H1 (cell line): ENCODE measurements at regions not wholly inside any gene's neighbourhood (a gene's known extent, or its start where the extent isn't known, plus 50 kb on each side); places are given as distances from the start of the nearest gene placed in this dataset.

Experiments
- CTCF ChIA-PET: fragments of 300-600 bp; sonication (Branson Sonifier 250); formaldehyde crosslinking; loops from one replicate; lab custom pipeline; 2021; ENCODE audit not compliant: partially characterized antibody; lab: Charles Lee
- POLR2A ChIA-PET: fragments of 300-600 bp; sonication (Branson Sonifier 250); formaldehyde crosslinking; loops from one replicate; lab custom pipeline; 2021; ENCODE audit warnings: inconsistent platforms; ENCODE audit not compliant: partially characterized antibody; lab: Charles Lee
- DNase-seq, 2 experiments: peaks; one replicate each; pipeline versions ENCODE4 v3.0.0 to v3.0.0-alpha.2; 2010 to 2022; ENCODE audit warnings: low spot score in 2 of 2, low read depth in 1 of 2, mixed read lengths in 1 of 2
- FAIRE-seq: peaks from 2 replicates; lab custom pipeline; 2011; peaks lifted over from hg19 to GRCh38; lab: Jason Lieb, UNC
- H2AFZ ChIP-seq: 2 replicates; pipeline ENCODE4 v1.8.1; 2012; ENCODE audit warnings: low read length, inconsistent platforms
- H2AK5ac ChIP-seq: 2 replicates; pipeline ENCODE4 v1.6.1; 2013; ENCODE audit warnings: low read depth, low read length
- H2BK120ac ChIP-seq: replicated peaks from 2 replicates; pipeline ENCODE3; 2013; ENCODE audit warnings: low read depth, low read length, inconsistent platforms
- H2BK12ac ChIP-seq: 2 replicates; pipeline ENCODE4 v1.6.1; 2013; ENCODE audit warnings: low read depth, low read length
- H2BK15ac ChIP-seq: 2 replicates; pipeline ENCODE4 v1.6.1; 2013; ENCODE audit warnings: low read length
- H2BK20ac ChIP-seq: 2 replicates; pipeline ENCODE4 v1.6.1; 2013; ENCODE audit warnings: low read length
- H2BK5ac ChIP-seq: 2 replicates; pipeline ENCODE4 v1.6.1; 2013; ENCODE audit warnings: low read depth, low read length
- H3K14ac ChIP-seq: 2 replicates; pipeline ENCODE4 v1.6.1; 2013; ENCODE audit warnings: inconsistent platforms; ENCODE audit not compliant: insufficient read length
- H3K18ac ChIP-seq: 2 replicates; pipeline ENCODE4 v1.6.1; 2013; ENCODE audit warnings: low read length; ENCODE audit errors: extremely low read depth
- H3K23ac ChIP-seq: 2 replicates; pipeline ENCODE4 v1.6.1; 2013; ENCODE audit warnings: inconsistent platforms; ENCODE audit not compliant: insufficient read length
- H3K23me2 ChIP-seq: 2 replicates; pipeline ENCODE4 v1.6.1; 2013; ENCODE audit warnings: low read depth, low read length
- H3K27ac ChIP-seq: 2 replicates; pipeline ENCODE4 v1.6.1; 2011; ENCODE audit warnings: low read depth, low read length, inconsistent platforms
- H3K27me3 ChIP-seq, 4 experiments: replicated peaks in 1 of 4; 1 replicate in 1 of 4; 2 replicates in 3 of 4; pipeline versions ENCODE4 v1.6.1 to v1.8.1; 2011 to 2013; ENCODE audit warnings: low read length in 3 of 4, mild to moderate bottlenecking in 3 of 4, inconsistent platforms in 2 of 4, mixed read lengths in 2 of 4, moderate library complexity in 1 of 4; ENCODE audit not compliant: control insufficient read depth in 3 of 4, insufficient read depth in 3 of 4; ENCODE audit errors: extremely low read depth in 1 of 4
- H3K36me3 ChIP-seq, 4 experiments: 2 replicates each; pipeline versions ENCODE4 v1.6.1 to v1.8.1; 2011 to 2013; ENCODE audit warnings: mild to moderate bottlenecking in 4 of 4, low read length in 3 of 4, moderate library complexity in 2 of 4, control low read depth in 1 of 4, inconsistent platforms in 1 of 4; ENCODE audit not compliant: insufficient read depth in 4 of 4, control insufficient read depth in 2 of 4
- H3K4ac ChIP-seq: replicated peaks from 2 replicates; pipeline ENCODE3; 2013; ENCODE audit warnings: low read length, low read depth, mixed read lengths, inconsistent platforms; ENCODE audit not compliant: insufficient read length
- H3K4me1 ChIP-seq, 4 experiments: replicated peaks in 1 of 4; 1 replicate in 1 of 4; 2 replicates in 3 of 4; pipeline versions ENCODE4 v1.6.1 to v1.8.1; 2011 to 2013; ENCODE audit warnings: low read length in 3 of 4, inconsistent platforms in 2 of 4, mixed read lengths in 1 of 4; ENCODE audit not compliant: insufficient read depth in 4 of 4, control insufficient read depth in 3 of 4
- H3K4me2 ChIP-seq, 2 experiments: 2 replicates each; pipeline versions ENCODE4 v1.6.1 to v1.8.1; 2011 to 2013; ENCODE audit warnings: low read depth in 2 of 2, low read length in 2 of 2, control low read depth in 1 of 2, inconsistent platforms in 1 of 2, mild to moderate bottlenecking in 1 of 2; ENCODE audit not compliant: insufficient read depth in 1 of 2
- H3K4me3 ChIP-seq, 4 experiments: fragments of 200-600, 300-600 bp in 1 of 4; sonication (generic), shearing (Covaris generic), sonication (Bioruptor Twin) in 1 of 4; 2 replicates each; pipeline versions ENCODE4 v1.5.1 to v1.8.1; 2011 to 2016; ENCODE audit warnings: low read length in 4 of 4, low read depth in 3 of 4, control low read depth in 2 of 4, inconsistent platforms in 2 of 4, mild to moderate bottlenecking in 2 of 4, mixed read lengths in 1 of 4, moderate library complexity in 1 of 4; ENCODE audit not compliant: insufficient read depth in 2 of 4; ENCODE audit errors: extremely low read depth in 1 of 4
- H3K56ac ChIP-seq: replicated peaks from 2 replicates; pipeline ENCODE3; 2013; ENCODE audit warnings: low read depth, mild to moderate bottlenecking, mixed read lengths, low read length, inconsistent platforms; ENCODE audit not compliant: insufficient read length
- H3K79me1 ChIP-seq: 2 replicates; pipeline ENCODE4 v1.6.1; 2013; ENCODE audit warnings: low read depth, low read length, control low read depth
- H3K79me2 ChIP-seq, 2 experiments: 2 replicates each; pipeline versions ENCODE4 v1.6.1 to v1.8.1; 2012 to 2013; ENCODE audit warnings: low read length in 2 of 2, mild to moderate bottlenecking in 2 of 2, inconsistent platforms in 1 of 2; ENCODE audit not compliant: insufficient read depth in 2 of 2, control insufficient read depth in 1 of 2
- H3K9ac ChIP-seq, 4 experiments: replicated peaks in 1 of 4; 1 replicate in 1 of 4; 2 replicates in 3 of 4; pipeline versions ENCODE4 v1.6.1 to v1.8.1; 2011 to 2013; ENCODE audit warnings: low read depth in 3 of 4, low read length in 3 of 4, control low read depth in 2 of 4, mild to moderate bottlenecking in 2 of 4, moderate library complexity in 2 of 4, inconsistent platforms in 1 of 4; ENCODE audit errors: extremely low read depth in 1 of 4
- H3K9me3 ChIP-seq, 2 experiments: 2 replicates each; pipeline versions ENCODE4 v1.6.1 to v1.8.1; 2012 to 2013; ENCODE audit warnings: mild to moderate bottlenecking in 2 of 2, moderate library complexity in 2 of 2, control low read depth in 1 of 2, inconsistent platforms in 1 of 2, low read depth in 1 of 2, low read length in 1 of 2, mixed read lengths in 1 of 2; ENCODE audit not compliant: insufficient read depth in 2 of 2
- H4K20me1 ChIP-seq, 2 experiments: replicated peaks in 1 of 2; 2 replicates each; pipeline versions ENCODE3 to v1.8.1; 2011 to 2013; ENCODE audit warnings: inconsistent platforms in 2 of 2, low read length in 2 of 2, mild to moderate bottlenecking in 1 of 2; ENCODE audit not compliant: insufficient read depth in 2 of 2, control insufficient read depth in 1 of 2
- H4K5ac ChIP-seq: 2 replicates; pipeline ENCODE4 v1.6.1; 2013; ENCODE audit warnings: low read length, low read depth, mixed read lengths, inconsistent platforms; ENCODE audit not compliant: insufficient read length
- H4K8ac ChIP-seq: 2 replicates; pipeline ENCODE4 v1.8.0; 2013; ENCODE audit warnings: mild to moderate bottlenecking, moderate library complexity, low read length, inconsistent platforms; ENCODE audit not compliant: insufficient read depth; ENCODE audit errors: extremely low read depth
- H4K91ac ChIP-seq: replicated peaks from 2 replicates; pipeline ENCODE3; 2013; ENCODE audit warnings: low read length, mixed read lengths, inconsistent platforms; ENCODE audit not compliant: insufficient read length
- BCL11A ChIP-seq, 2 experiments: IDR thresholded peaks; one replicate each; pipeline ENCODE4 v1.6.1; 2011; ENCODE audit warnings: low read depth in 2 of 2, low read length in 2 of 2, mild to moderate bottlenecking in 2 of 2
- EGR1 ChIP-seq: IDR thresholded peaks from 2 replicates; pipeline ENCODE4 v1.6.1; 2011; ENCODE audit warnings: low read depth, low read length, borderline replicate concordance
- EZH2 ChIP-seq: fragments of 200-600 bp; sonication (generic); IDR thresholded peaks from 2 replicates; pipeline ENCODE4 v1.7.1; 2012; ENCODE audit warnings: low read depth, mild to moderate bottlenecking, moderate library complexity, low read length, inconsistent platforms; ENCODE audit not compliant: severe bottlenecking
- FOSL1 ChIP-seq: IDR thresholded peaks from 2 replicates; pipeline ENCODE4 v1.6.1; 2011; ENCODE audit warnings: mild to moderate bottlenecking, low read depth, low read length, moderate library complexity; ENCODE audit not compliant: insufficient read depth
- HDAC2 ChIP-seq, 2 experiments: fragments of 300-600 bp in 1 of 2; sonication (generic) in 1 of 2; IDR thresholded peaks; 2 replicates each; pipeline ENCODE4 v1.6.1; 2011 to 2012; ENCODE audit warnings: low read depth in 2 of 2, low read length in 2 of 2, mild to moderate bottlenecking in 2 of 2, moderate library complexity in 2 of 2, borderline replicate concordance in 1 of 2, inconsistent platforms in 1 of 2
- HDAC6 ChIP-seq: IDR thresholded peaks from one replicate; pipeline ENCODE4 v1.7.1; 2012; ENCODE audit warnings: low read depth, mild to moderate bottlenecking, inconsistent platforms, low read length, moderate library complexity
- RBBP5 ChIP-seq: IDR thresholded peaks from 2 replicates; pipeline ENCODE4 v1.7.1; 2012; ENCODE audit warnings: low read depth, mild to moderate bottlenecking, inconsistent platforms, low read length, moderate library complexity, borderline replicate concordance
- SIN3A ChIP-seq, 2 experiments: IDR thresholded peaks in 1 of 2; conservative IDR thresholded peaks in 1 of 2; 2 replicates each; pipeline ENCODE4 v1.6.1; 2011 to 2012; ENCODE audit warnings: low read length in 2 of 2, improper control_type of control experiment in 1 of 2, low read depth in 1 of 2, mild to moderate bottlenecking in 1 of 2
- TAF7 ChIP-seq: optimal IDR thresholded peaks from 2 replicates; pipeline ENCODE3; 2011; ENCODE audit warnings: low read depth, mild to moderate bottlenecking, inconsistent platforms, low read length, moderate library complexity, borderline replicate concordance
- YY1 ChIP-seq: IDR thresholded peaks from 2 replicates; pipeline ENCODE4 v1.6.1; 2011; ENCODE audit warnings: low read depth, mild to moderate bottlenecking, low read length
- ZNF274 ChIP-seq: IDR thresholded peaks from 2 replicates; pipeline ENCODE4 v1.7.0; 2012; ENCODE audit warnings: low read length, borderline replicate concordance; ENCODE audit errors: extremely low read depth
- WGBS, 2 experiments: shearing (Covaris generic) in 1 of 2; methylation state at CpG; one replicate each; pipeline versions ENCODE4 v1.1.6 to v1.1.7; 2013 to 2015; ENCODE audit warnings: low lambda C conversion rate in 2 of 2, mixed read lengths in 2 of 2, inconsistent platforms in 1 of 2, low coverage in 1 of 2, missing lambda C conversion rate in 1 of 2; ENCODE audit not compliant: insufficient replicate concordance in 2 of 2, insufficient coverage in 1 of 2, insufficient read length in 1 of 2; ENCODE audit errors: extremely low coverage in 1 of 2, missing lambda C conversion rate in 1 of 2; 5-methylcytosine and 5-hydroxymethylcytosine counted together
- TF ChIP-seq, protein P1 (sequence below): IDR thresholded peaks from 2 replicates; pipeline ENCODE4 v1.6.1; 2011; ENCODE audit warnings: low read depth, mild to moderate bottlenecking, low read length; ENCODE audit not compliant: insufficient read depth
- TF ChIP-seq, protein P2 (sequence below): IDR thresholded peaks from 2 replicates; pipeline ENCODE4 v1.6.1; 2012; ENCODE audit warnings: inconsistent platforms

GRCh38 chr13:71156550-71156949 is 710.5 kb downstream of the DACH1 start:
- Histone ChIP-seq H3K9me3 (no peaks in the 10 kb centered on the region), H4K5ac (no peak overlapping the region), H3K4me2 (no peak overlapping the region), H2BK20ac (no peak overlapping the region), H4K91ac (no peak overlapping the region), H3K4me3 (no peak overlapping the region), H2BK120ac (no peak overlapping the region), H3K79me1 (no peaks in the 10 kb centered on the region), H3K27me3 (no peaks in the 10 kb centered on the region), H2BK12ac (no peak overlapping the region), H2AFZ (peak overlapping the region; percentile 73; the same call in 1 of the 2 replicates), H3K4me1 (peaks cover 0 to 4% (median 1%) of the 10 kb centered on the region in 4 experiments; a peak in 3 of 7 replicates), H3K27ac (no peak overlapping the region), H3K56ac (no peak overlapping the region), H3K18ac (no peak overlapping the region), H3K4ac (no peak overlapping the region), H3K9ac (no peak overlapping the region), H4K8ac (0 out of 2 replicates have a peak overlapping the region, but pooled peaks have one; percentile 62), H2BK5ac (no peak overlapping the region), H3K36me3 (no peaks in the 10 kb centered on the region), H3K23ac (no peak overlapping the region), H3K79me2 (no peaks in the 10 kb centered on the region), H2AK5ac (no peak overlapping the region), H3K14ac (no peak overlapping the region), H2BK15ac (no peak overlapping the region), H3K23me2 (no peaks in the 10 kb centered on the region), H4K20me1 (no peaks in the 10 kb centered on the region)
- FAIRE-seq = no peak
- ChIA-PET CTCF (no interaction called here), POLR2A (no interaction called here)
- WGBS, 2 experiments = 89% methylated on average over 6 of the region's 6 CpGs; no CpG with 5 or more reads in 1 of the 2 experiments
- no peak for DNase-seq
- no peak for TF ChIP-seq TAF7
- no peak for TF ChIP-seq EGR1
- TF ChIP-seq, protein P1, sequence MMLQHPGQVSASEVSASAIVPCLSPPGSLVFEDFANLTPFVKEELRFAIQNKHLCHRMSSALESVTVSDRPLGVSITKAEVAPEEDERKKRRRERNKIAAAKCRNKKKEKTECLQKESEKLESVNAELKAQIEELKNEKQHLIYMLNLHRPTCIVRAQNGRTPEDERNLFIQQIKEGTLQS = no peak
- TF ChIP-seq SIN3A (conservative IDR thresholded peaks at IDR 0.05 in 1 of 2, IDR thresholded peaks at IDR 0.05 in 1 of 2; ENCODE audit: low read depth in 1 of 2, low read length in 2 of 2) = no peak
- TF ChIP-seq FOSL1 = no peak
- TF ChIP-seq ZNF274 = no peak
- TF ChIP-seq YY1 = no peak
- TF ChIP-seq HDAC6 = no peak
- no peak for TF ChIP-seq HDAC2 (IDR thresholded peaks at IDR 0.05; ENCODE audit: borderline replicate concordance in 1 of 2, low read depth in 2 of 2, low read length in 2 of 2)
- TF ChIP-seq RBBP5 = no peak
- TF ChIP-seq, protein P2, sequence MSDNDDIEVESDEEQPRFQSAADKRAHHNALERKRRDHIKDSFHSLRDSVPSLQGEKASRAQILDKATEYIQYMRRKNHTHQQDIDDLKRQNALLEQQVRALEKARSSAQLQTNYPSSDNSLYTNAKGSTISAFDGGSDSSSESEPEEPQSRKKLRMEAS = no peak
- no peak for TF ChIP-seq BCL11A (IDR thresholded peaks at IDR 0.05; ENCODE audit: low read depth in 2 of 2, low read length in 2 of 2)
- no peak for TF ChIP-seq EZH2
